Posterior vena cava (tissue), 2 donors: ENCODE measurements at regions not wholly inside any gene's neighbourhood (a gene's known extent, or its start where the extent isn't known, plus 50 kb on each side); places are given as distances from the start of the nearest gene placed in this dataset.
"Not testable (repeated sequence)": the region's sequence is repeated elsewhere in the genome, so short reads cannot be mapped to it uniquely, and the experiment has no call there.

Source experiments
- DNase-seq: peaks from one replicate; pipeline ENCODE4 v3.0.0-alpha.2; 2020; ENCODE audit warnings: low spot score
- intact Hi-C, 2 donors: fragments of 100-400 bp; cut with DNase I; formaldehyde crosslinking; loops; one replicate each; pipeline versions ENCODE4 v1.14.1 to v1.14.2; 2022 to 2023
- donor health status: DM: yes; HTN: yes; CAD: no.
- donor health status: DM: yes; HTN: yes; CAD: no.

- intact Hi-C loops: no loop called here
- DNase-seq: no peak
Measured at GRCh38 chr12:91256411-91256810, 73.8 kb upstream of the DCN start.

GRCh38 chr12:91252341-91252740 lies 69.7 kb upstream of the DCN start:
- DNase-seq: no peak

GRCh38 chr12:91250273-91250665 lies 67.7 kb upstream of the DCN start:
- intact Hi-C loops: no loop called here
- DNase-seq: no peak

More at GRCh38 chr12:91252341-91252740, 69.7 kb upstream of the DCN start:
- intact Hi-C loops: no loop called here

- DNase-seq: no peak
- intact Hi-C loops: no loop called here
Measured at GRCh38 chr12:91249518-91250272, 67.1 kb upstream of the DCN start.

GRCh38 chr12:91249054-91249453 lies 66.4 kb upstream of the DCN start:
- intact Hi-C loops: no loop called here
- no peak for DNase-seq

GRCh38 chr12:91243177-91243576 lies 60.6 kb upstream of the DCN start:
- intact Hi-C loops, DNase-seq: not testable (repeated sequence)

- intact Hi-C loops: no loop called here
- no peak for DNase-seq
Measured at GRCh38 chr12:91241756-91242155, 59.1 kb upstream of the DCN start.

- intact Hi-C loops: no loop called here
Measured at GRCh38 chr12:91240386-91241095, 57.9 kb upstream of the DCN start.

GRCh38 chr12:91239481-91239880 lies 56.9 kb upstream of the DCN start:
- intact Hi-C loops: no loop called here

More at GRCh38 chr12:91240386-91241095, 57.9 kb upstream of the DCN start:
- no peak for DNase-seq

More at GRCh38 chr12:91239481-91239880, 56.9 kb upstream of the DCN start:
- no peak for DNase-seq
